GM21381 (cell line): ENCODE measurements at regions not wholly inside any gene's neighbourhood (a gene's known extent, or its start where the extent isn't known, plus 50 kb on each side); places are given as distances from the start of the nearest gene placed in this dataset.

Experiments used
- ATAC-seq: cut with Tn5 transposase; IDR thresholded peaks from one replicate; pipeline ENCODE4 v1.9.1; 2021; ENCODE audit warnings: mild to moderate bottlenecking, moderate library complexity; ENCODE audit not compliant: unreplicated experiment

DNA sequence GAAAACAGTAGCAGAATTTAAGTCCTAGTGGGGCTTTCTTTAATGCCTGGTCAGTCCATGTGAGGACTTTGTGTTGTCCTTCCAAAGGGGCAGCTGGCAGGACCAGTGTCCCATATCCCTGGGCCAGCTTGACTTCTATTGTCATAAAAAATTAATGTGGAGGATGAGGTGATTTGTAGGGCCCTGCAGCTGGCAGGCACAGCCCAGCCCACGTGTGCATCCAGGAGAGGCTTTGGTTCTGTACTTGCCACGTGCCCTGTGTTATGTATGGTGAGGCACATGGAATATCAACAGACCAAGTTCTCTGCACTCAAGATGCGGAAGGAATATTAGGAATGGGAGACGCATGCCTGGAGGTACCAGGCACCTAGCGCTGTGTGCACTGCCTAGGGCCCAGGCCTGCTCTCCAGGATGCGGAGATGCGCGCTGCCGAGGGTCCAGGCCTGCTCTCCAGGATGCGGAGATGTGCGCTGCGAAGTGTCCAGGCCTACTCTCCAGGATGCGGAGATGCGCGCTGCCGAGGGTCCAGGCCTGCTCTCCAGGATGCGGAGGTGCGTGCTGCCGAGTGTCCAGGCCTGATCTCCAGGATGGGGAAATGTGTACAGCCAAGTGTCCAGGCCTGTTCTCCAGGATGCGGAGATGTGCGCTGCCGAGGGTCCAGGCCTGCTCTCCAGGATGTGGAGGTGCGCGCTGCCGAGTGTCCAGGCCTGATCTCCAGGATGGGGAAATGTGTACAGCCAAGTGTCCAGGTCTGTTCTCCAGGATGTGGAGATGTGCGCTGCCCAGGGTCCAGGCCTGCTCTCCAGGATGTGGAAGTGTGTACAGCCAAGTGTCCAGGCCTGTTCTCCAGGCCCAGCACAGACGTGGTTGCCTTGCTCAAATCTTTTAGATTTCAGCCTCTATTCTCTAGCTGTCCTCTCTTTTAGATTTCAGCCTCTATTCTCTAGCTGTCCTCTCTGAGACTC, 183.3 kb upstream of the ROPN1 start:
- no peak for ATAC-seq

DNA sequence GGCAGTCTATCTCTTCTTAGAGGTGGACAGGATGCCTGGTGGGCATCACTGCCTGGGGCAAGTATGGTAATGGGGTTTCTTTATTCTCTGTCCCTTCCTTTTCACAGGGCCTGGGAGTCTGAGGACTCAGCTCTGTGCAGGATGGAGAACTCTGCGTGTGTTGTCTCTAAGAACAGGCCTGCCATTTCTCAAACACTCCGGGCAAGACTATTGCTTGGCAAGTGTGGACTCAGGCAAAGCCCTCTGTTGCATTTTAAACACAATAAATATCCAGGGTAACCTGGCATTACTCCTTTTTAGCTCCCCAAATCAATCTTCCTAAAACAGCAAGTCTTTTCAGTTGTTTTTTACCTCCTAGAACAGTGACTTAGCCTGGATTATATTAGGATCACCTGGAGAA, 185.1 kb upstream of the ROPN1 start:
- no peak for ATAC-seq

DNA sequence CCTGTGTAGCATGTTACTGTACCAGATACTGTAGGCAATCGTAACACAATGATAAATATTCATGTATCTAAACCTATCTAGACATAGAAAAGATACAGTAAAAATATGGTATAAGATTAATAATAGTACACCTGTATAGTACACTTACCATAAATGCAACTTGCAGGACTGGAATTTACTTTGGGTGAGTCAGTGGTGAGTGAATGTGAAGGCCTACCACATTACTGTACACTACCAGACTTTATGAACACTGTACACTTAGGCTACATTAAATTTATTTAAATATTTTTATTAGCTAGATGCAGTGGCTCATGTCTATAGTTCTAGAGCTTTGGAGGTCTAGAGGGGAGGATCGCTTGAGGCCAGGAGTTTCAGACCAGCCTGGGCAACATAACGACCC, 186.6 kb upstream of the ROPN1 start:
- no peak for ATAC-seq

DNA sequence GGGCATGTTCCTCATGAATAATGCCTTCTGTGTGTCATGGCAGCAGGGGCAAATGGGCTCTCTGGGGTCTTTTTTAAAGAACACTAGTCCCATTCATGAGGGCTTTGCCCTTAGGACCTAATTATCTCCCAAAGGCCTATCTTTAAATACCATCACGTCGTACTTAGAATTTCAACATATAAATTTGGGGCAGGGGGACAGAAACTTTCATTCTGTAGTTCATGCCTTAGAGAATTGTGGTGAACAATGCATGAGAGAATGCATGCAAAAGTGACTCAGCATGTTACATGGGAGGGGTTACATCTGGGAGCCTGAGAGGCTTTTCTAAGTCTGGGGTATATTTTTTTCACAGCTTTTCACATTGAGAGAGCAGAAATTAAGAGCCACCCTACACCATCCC, 208.5 kb upstream of the ROPN1 start:
- ATAC-seq: no peak

DNA sequence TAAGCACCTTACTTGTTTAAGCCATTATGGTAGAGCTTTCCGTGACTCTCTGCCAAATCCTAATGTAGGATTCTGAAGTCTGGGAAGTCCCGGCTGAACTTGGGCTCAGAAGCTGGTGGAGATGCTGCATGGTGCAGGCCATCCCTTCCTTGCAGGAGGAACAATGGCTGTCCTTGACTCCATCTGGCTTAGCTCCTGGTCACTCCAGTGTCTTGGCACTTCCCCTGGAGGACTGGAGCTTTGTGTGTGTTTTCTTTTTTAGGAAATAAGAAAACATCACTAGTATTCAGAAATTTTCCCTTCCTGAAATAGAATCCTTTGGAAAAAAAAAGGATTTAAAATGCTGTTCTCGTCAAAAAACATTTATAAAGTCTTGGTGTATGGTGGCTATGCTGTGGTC, 209.3 kb upstream of the ROPN1 start:
- no peak for ATAC-seq

DNA sequence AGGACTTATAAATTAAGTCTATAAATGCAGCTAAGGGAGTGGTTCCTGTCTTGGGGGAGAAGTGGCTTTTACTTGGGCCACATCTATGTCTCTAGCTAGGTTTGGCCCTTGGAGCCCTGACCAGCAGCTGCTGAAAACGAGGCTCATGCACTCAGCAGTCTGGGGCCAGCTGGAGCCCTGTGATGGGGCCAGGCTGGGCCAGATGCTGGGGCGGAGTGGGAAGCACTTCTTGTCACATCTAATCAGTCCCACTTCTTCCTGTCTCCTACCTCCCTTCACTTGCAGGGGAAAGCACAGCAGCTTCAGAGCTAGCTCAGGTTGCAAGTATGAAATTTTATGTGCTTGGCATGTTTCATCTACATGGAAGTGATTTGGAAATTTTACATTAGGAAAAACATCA, 209.9 kb upstream of the ROPN1 start:
- ATAC-seq: no peak

DNA sequence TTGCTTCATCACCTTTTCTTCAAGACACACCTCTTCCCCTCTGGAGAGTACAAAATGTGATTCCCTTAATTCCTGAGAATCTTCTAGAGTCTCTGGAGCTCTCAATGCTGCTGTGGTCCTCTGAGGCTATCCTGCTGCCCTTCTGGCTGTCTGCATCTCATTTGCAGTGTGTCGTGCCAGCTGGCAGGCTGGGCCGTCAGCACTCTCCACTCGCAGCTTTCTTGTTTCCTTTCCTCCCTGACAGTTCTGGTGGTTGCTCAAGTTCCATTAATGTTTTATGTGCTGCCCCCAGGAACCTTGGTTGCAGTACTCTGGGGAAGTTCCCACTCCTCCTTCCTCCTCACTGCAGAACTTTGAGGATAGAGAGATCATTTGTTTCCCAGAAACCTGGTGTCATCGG, 210.8 kb upstream of the ROPN1 start:
- ATAC-seq: no peak

DNA sequence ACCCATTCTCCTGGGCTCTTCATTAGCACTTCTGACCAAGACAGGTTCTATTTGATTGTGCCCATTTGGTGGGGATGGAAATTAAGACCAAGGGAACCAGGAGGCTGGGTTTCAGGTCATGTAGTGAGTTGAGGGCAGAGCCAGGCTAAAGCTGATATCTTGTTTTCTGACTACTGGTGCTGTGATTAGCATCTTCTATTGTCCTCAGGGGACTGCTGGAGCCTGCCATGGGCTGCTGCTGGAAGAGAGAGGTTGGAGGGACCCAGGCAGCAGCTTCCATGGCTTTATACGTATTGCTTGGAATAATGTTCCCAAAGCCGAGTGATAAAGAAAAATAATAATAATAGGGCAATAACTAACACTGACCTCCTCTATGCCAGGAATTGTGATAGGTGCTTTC, 211.4 kb upstream of the ROPN1 start:
- no peak for ATAC-seq

DNA sequence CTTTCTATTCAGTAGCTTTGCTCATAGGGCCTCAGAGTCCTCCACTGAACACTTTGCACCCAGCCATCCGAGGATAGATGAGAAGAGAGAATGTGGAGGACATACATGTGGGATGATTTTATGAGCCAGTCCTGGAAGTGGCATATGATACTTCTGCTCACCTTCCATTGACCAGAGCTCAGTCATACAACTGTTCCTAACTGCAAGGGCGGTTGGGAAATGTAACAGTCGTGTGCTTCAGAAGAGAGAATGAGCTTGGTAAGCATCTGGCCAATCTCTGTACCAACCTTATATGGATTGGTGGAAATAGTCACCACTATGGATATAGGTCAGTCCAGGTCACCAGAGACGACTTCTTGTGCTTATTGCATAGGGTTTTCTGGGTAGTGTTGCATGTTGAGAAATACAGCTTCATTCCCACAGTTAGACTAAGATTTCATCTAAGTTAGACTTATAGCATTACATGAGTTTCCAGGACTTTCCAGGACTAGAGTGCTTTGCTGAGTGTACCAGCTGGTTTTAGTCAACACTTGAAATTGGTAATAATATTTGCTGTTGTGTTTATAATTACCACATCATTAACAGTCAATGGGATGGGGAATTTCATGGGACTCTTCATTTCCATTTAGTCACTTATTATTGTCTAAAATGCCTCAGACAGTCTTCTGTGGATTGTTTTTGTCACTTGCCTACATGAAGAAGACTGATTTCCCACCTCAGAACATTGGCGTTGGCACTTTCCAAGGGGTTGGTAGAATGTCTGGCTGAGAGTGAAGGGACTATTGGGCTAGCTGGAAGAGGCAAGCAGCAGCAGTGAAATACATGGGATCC, 214.5 kb upstream of the ROPN1 start:
- no peak for ATAC-seq

DNA sequence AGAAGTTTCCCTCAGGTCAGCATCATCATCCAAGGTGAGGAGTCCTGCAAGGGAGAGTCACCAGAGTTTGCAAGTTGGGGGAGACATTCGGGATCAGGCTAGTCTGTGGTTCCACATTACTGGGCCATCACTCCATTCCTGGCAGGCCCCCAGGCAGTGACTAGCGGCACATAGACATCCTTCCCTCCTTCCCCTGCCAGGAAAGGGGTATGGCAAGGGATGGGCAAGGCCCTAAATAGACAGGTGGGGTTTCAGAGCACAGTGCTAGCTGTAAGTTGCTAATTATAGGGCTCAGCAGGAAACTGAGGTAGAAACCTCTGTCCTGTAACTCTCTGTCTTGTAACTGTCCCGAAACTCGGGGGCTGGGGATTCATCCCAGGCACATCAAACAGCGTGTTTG, 215.2 kb upstream of the ROPN1 start:
- ATAC-seq: no peak

DNA sequence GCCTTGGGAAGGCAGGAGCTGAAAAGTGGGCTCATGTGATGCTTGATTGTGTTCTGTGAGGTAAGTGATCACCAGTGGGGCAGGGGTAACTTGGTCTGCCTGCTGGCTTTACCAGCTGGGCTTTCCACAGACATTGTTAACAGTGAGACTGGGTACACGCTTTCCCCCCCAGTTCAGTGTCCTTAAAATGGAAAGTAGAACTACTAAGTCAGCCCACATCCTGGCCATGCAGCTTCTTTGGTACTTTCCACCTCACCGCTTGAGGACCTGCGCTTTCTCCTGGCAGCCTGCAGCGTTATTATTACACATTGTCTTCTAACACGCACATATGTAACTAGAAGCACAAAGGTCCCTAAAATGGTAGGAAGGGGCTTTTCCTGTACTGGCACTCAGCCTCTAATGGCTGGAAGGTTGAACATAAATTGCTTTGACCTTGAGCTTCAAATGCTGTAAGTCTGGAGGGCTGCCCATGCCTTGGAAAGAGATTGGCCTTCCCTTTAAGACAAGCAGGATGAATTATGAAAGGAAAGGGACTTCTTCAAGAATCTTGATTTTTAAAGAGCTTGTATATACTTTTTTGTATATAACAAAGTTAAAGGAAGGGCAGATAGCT, 216.1 kb upstream of the ROPN1 start:
- ATAC-seq: peak; percentile 87

DNA sequence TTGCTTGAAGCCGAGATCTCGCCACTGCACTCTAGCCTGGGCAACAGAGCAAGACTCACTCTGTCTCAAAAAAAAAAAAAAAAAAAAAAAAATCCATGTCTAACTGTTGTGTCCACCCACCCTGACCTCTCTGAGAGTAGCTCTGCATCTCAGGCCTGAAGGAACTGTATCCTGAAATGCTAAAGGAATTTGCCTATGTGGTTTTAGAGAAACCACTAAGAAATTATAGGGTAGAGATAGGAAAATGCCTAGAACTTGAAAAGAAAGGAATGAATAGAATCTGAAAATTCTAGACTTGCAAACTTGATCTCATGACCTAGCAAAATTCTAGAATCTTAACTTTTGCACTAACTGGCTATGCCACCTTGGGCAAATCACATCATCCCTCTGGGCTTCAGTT, 217.5 kb upstream of the ROPN1 start:
- no peak for ATAC-seq

DNA sequence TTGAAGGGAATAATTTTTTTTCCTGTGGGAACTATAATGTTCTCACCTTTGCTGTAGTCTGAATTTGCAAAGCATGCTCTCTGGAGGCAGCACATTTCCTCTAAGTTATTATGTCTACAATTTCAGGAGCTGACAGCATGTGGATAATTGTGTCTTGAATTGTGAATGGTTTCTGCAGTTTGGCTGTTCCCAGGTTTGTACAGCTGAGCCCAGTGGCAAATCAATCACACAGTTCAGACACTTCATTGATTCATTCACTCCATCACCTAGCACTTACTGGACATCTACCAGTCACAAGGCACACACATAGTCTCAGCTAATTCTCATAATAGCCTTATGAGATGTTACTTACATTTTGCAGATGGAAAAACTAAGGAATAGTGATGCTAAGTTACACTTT, 219.0 kb upstream of the ROPN1 start:
- ATAC-seq: no peak

DNA sequence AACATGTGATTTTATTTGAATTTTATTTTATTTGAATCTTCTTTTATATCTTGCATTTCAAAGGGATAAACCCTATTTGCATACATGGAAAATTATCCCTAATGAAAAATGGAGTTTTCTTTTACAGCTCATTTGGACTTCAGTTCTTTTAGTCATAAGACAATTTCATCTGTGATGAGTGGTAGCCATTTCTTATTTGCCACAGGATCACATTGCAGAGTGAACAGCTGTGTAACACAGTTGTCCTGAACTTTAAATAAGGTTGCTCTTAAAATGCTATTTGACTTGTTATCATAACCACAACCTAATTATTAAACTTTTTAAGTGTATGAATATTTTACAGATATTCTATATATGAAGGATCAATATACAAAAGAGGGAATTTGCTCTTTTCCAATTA, 221.7 kb upstream of the ROPN1 start:
- ATAC-seq: no peak

DNA sequence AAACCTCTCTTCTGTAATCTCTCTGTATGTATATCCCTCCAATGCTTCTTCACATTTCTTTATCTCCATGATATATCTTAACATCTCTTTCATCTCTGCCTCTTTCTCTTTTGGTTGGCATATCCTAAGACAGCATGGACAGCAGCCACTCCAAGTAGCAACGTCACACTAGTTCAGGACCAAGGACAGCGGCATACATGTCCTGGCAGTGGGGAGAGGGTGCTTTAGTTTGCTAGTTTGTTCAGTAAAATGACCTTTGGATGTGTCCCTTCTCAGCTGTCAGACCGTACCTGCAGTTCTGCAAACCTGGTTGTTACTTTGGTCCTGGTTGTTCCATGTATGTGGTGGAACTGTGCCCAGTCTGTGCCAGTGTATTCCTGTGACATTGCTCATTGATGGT, 225.6 kb upstream of the ROPN1 start:
- ATAC-seq: no peak

DNA sequence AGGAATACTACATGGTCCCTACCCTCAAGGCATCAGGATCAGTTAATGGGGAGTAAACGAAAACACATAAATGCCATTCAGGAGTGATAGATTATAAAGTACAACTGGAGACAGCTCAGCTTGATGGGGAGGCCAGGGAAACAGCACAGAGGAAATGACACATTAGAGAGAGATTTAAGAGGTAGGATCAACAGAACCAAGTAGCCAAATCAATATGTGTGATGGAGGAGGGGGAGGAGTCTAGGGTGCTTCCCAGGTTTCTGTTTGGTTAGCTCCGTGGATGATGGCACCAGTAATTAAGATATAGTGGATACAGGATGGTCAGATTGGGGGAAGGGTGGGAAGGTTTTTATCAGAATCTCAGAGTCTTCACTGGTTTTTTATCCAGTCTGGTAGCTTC, 229.5 kb upstream of the ROPN1 start:
- ATAC-seq: no peak

DNA sequence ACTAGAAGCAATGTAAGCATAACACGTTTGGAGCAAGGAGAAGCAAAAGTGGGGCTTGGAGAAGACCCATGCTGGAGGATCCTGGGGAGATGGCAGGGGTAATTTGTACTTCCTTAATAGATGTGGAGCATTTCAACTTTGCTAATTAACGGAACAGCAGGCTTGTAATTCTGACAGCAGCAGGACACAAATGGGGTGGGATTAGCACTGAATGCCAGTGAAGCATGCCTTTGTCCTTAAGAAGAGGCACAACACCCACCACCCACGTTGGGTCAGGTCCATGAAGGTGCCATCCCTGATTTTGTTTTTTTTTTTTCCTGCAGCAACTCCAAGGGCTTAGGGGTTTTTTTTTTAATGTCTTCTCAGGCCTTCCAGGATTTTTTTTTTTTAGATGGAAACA, 231.9 kb upstream of the ROPN1 start:
- no peak for ATAC-seq

DNA sequence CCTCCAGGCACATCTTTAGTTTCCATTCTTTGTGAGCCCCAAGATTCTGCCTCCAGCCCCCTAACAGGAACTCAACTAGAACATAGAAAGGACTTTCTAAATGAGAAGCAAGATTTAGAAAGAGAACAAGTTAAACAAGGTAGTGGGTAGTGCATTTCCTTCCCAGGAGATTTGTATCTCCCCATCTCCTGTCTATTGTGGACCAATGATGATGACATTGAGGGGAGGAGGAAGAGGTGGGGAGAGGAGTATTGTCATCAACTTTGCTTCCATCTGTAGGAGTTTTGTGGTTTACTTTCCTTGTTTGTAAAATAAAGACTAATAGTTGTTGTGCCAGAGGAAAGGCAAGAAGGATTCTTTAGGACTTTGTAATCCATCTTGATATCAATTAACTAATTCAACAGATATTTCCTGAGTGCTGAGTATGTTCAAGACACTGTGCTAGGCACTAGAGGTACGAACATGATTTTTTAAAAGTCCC, 235.3 kb upstream of the ROPN1 start:
- ATAC-seq: no peak

DNA sequence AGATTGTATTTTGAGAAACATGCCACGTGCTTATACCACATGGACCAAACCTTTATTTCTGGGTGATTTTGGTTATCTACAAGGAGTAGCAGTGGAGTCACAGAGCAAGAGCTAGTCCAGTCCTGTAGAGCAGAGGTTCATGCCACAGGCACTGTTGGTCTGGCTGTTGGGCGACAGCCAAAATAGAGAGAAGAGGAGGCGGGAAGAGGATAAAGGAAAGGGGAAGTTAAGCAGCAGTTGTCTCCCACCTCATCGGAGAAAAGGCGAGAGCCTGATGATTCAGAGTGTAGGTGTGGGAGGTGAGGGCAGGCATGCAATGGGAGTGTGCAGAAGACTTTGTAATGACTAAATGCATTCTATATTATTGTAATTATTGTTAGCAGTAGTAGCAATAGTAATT, 237.5 kb upstream of the ROPN1 start:
- no peak for ATAC-seq

DNA sequence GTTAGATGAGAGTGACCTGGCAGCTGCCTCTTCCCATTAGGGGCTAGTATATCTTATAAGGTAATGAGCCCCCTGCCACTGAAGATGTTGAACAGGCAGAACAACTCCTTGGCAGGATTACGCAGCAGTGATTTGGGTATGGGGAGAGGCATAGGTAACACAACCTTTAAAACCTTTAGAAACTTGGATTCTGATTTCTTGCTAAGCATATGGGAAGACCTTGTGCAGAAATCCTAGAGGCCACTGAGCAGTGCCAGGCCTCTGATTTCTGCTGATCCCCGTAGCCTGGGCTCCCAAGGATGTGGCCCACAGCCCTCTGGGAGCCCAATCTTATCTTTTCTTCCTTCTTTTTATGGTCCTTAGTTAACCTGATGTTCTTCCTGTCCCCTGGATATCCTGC, 237.9 kb upstream of the ROPN1 start:
- no peak for ATAC-seq

DNA sequence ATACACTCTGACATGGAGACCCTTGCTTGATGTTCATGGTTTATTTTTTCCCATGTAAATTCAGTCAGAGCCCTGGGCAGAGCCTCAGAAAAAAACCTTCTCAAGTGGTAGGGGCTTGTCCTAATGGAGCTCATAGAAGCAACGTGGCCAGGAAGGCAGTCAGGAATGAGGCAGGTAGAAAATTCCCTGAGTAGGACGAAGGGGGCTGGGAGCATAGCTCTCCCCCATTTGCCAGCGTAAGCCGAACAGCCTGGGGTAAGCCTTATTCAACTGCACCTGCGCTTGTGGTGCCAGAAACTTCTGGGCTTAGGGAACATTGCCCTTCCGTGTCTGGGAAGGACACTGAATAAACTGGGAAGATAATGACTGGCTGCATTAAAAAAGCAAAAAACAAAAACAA, 238.5 kb upstream of the ROPN1 start:
- ATAC-seq: no peak

DNA sequence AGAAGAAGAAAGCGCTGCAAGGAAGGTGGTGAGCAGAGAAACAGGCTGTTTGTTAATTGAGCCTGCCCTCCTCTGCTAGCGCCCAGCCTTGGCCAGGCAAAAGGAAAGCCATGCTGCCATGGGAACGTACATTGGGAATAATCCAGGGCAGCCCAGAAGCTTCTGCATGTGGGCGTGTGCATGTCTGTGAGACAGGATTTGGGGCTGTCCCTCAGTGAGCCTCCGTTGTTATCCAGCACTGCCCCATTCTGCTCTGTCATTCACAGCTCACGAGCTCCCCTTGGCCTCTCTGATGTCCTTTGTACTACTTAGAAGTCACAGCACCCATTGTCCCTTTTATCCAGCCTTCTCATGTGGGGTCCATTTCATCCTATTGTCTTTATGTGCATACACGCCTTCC, 239.1 kb upstream of the ROPN1 start:
- no peak for ATAC-seq
